Peyer's patch (tissue), 4 donors: ENCODE measurements at regions not wholly inside any gene's neighbourhood (a gene's known extent, or its start where the extent isn't known, plus 50 kb on each side); places are given as distances from the start of the nearest gene placed in this dataset.
"Not testable (repeated sequence)": the region's sequence is repeated elsewhere in the genome, so short reads cannot be mapped to it uniquely, and the experiment has no call there.

ENCODE experiments used
- POLR2A ChIP-seq, 2 donors: fragments of 450-650 bp; IDR thresholded peaks; one replicate each; pipeline ENCODE4 v1.5.1; 2017; ENCODE audit warnings: antibody characterized with exemption in 2 of 2, mild to moderate bottlenecking in 2 of 2, moderate library complexity in 2 of 2
- TF ChIP-seq, protein P1 (sequence below), 6 experiments: fragments of 450-650 bp in 4 of 6; fragments of 200-600 bp in 2 of 6; sonication (generic) in 1 of 6; IDR thresholded peaks; one replicate each; pipeline ENCODE4 v1.5.1; 2017 to 2019; ENCODE audit warnings: antibody characterized with exemption in 6 of 6, mild to moderate bottlenecking in 3 of 6, moderate library complexity in 1 of 6

DNA sequence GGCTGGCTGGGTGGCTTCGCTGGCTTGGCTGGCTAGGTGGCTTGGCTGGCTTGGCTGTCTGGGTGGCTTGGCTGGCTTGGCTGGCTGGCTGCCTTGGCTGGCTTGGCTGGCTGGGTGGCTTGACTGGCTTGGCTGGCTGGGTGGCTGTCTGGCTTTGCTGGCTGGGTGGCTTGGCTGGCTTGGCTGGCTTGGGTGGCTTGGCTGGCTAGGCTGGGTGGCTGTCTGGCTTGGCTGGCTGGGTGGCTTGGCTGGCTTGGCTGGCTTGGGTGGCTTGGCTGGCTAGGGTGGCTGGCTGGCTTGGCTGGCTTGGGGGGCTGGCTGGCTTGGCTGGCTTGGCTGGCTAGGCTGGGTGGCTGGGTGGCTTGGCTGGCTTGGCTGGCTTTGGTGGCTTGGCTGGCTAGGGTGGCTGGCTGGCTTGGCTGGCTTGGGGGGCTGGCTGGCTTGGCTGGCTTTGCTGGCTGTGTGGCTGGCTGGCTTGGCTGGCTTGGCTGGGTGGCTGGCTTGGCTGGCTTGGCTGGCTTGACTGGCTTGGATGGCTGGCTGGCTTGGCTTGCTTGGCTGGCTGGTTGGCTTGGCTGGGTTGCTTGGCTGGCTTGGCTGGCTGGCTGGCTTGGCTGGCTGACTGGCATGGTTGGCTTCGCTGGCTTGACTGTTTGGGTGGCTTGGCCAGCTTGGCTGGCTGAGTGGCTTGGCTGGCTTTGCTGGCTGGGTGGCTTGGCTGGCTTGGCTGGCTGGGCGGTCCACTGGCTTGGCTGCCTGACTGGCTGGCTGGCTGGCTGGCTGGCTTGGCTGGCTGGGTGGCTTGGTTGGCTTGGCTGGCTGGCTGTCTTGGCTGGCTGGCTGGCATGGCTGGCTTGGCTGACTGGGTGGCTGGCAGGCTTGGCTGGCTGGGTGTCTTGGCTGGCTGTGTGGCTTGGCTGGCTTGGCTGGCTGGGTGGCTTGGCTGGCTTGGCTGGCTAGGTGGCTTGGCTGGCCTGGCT lies 436.3 kb downstream of the GOLGA6L6 start:
- TF ChIP-seq, protein P1, sequence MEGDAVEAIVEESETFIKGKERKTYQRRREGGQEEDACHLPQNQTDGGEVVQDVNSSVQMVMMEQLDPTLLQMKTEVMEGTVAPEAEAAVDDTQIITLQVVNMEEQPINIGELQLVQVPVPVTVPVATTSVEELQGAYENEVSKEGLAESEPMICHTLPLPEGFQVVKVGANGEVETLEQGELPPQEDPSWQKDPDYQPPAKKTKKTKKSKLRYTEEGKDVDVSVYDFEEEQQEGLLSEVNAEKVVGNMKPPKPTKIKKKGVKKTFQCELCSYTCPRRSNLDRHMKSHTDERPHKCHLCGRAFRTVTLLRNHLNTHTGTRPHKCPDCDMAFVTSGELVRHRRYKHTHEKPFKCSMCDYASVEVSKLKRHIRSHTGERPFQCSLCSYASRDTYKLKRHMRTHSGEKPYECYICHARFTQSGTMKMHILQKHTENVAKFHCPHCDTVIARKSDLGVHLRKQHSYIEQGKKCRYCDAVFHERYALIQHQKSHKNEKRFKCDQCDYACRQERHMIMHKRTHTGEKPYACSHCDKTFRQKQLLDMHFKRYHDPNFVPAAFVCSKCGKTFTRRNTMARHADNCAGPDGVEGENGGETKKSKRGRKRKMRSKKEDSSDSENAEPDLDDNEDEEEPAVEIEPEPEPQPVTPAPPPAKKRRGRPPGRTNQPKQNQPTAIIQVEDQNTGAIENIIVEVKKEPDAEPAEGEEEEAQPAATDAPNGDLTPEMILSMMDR (IDR thresholded peaks at IDR 0.05), result not testable (repeated sequence)
- TF ChIP-seq POLR2A (IDR thresholded peaks at IDR 0.05), result not testable (repeated sequence)
